Endothelial cell of umbilical vein (primary cell): ENCODE measurements at regions not wholly inside any gene's neighbourhood (a gene's known extent, or its start where the extent isn't known, plus 50 kb on each side); places are given as distances from the start of the nearest gene placed in this dataset.
"Not testable (repeated sequence)": the region's sequence is repeated elsewhere in the genome, so short reads cannot be mapped to it uniquely, and the experiment has no call there.

Experiments used
- POLR2A ChIP-seq: IDR thresholded peaks from 2 replicates; pipeline ENCODE4 v1.6.1; 2012; ENCODE audit warnings: low read depth, mild to moderate bottlenecking, control low read depth, low read length
- TF ChIP-seq, protein P1 (sequence below), 2 donors: IDR thresholded peaks; 1 replicate in 1 of 2; 2 replicates in 1 of 2; pipeline ENCODE4 v1.5.1; 2011; ENCODE audit warnings: low read length in 2 of 2, mild to moderate bottlenecking in 2 of 2, moderate library complexity in 2 of 2, control low read depth in 1 of 2, inconsistent platforms in 1 of 2, low read depth in 1 of 2; ENCODE audit not compliant: insufficient read depth in 1 of 2; ENCODE audit errors: extremely low read depth in 1 of 2
- TF ChIP-seq, protein P2 (sequence below): IDR thresholded peaks from 2 replicates; pipeline ENCODE4 v1.6.1; 2011; ENCODE audit not compliant: insufficient read depth, insufficient read length

DNA sequence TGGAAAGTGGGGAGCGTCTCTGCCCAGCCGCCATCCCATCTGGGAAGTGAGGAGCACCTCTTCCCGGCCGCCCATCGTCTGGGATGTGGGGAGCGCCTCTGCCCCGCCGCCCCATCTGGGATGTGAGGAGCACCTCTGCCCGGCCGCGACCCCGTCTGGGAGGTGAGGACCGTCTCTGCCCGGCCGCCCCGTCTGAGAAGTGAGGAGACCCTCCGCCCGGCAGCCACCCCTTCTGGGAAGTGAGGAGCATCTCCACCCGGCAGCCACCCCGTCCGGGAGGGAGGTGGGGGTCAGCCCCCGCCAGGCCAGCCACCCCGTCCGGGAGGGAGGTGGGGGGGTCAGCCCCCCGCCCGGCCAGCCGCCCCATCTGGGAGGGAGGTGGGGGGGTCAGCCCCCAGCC lies 190.0 kb upstream of the MGAT5 start:
- TF ChIP-seq, protein P1, sequence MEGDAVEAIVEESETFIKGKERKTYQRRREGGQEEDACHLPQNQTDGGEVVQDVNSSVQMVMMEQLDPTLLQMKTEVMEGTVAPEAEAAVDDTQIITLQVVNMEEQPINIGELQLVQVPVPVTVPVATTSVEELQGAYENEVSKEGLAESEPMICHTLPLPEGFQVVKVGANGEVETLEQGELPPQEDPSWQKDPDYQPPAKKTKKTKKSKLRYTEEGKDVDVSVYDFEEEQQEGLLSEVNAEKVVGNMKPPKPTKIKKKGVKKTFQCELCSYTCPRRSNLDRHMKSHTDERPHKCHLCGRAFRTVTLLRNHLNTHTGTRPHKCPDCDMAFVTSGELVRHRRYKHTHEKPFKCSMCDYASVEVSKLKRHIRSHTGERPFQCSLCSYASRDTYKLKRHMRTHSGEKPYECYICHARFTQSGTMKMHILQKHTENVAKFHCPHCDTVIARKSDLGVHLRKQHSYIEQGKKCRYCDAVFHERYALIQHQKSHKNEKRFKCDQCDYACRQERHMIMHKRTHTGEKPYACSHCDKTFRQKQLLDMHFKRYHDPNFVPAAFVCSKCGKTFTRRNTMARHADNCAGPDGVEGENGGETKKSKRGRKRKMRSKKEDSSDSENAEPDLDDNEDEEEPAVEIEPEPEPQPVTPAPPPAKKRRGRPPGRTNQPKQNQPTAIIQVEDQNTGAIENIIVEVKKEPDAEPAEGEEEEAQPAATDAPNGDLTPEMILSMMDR (IDR thresholded peaks at IDR 0.05; ENCODE audit: extremely low read depth in 1 of 2, insufficient read depth in 1 of 2, low read depth in 1 of 2, low read length in 2 of 2): not testable (repeated sequence)
- TF ChIP-seq, protein P2, sequence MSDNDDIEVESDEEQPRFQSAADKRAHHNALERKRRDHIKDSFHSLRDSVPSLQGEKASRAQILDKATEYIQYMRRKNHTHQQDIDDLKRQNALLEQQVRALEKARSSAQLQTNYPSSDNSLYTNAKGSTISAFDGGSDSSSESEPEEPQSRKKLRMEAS: not testable (repeated sequence)
- TF ChIP-seq POLR2A: not testable (repeated sequence)
